ENCODE measurements at regions not wholly inside any gene's neighbourhood (a gene's known extent, or its start where the extent isn't known, plus 50 kb on each side); places are given as distances from the start of the nearest gene placed in this dataset.

DNA sequence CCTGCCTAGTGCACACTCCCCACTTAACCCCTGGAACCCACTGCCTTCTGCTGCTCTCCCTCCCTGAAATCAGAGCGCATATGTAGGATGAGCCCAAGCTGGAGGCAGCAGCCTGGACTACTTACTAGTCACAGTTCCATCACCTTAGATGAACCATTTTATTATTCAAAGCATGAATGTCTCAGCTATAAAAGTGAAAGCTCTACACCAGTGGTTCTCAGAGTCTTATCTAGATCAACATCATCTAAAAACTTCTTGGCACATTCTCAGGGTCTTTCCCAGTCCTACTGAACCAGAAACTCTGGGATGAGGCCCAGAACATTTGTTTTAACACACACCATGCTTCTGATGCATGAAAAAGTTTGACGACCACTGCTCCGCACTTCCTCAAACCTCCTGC lies 100.3 kb upstream of the ANK3 start:
- Mint-ChIP-seq H3K4me3 (no peak overlapping the region), H3K9me3 (no peaks in the 10 kb centered on the region), H3K27ac (no peak overlapping the region), H3K4me1 (no peaks in the 10 kb centered on the region), H3K36me3 (ENCODE audit: low read depth) (no peaks in the 10 kb centered on the region), H3K27me3 (peaks cover 2% of the 10 kb centered on the region)
- POLR2A ChIA-PET, result no interaction called here
- intact Hi-C loops (cut with micrococcal nuclease), result no loop called here
- DNase-seq, result no peak
- TF ChIP-seq, protein P1, sequence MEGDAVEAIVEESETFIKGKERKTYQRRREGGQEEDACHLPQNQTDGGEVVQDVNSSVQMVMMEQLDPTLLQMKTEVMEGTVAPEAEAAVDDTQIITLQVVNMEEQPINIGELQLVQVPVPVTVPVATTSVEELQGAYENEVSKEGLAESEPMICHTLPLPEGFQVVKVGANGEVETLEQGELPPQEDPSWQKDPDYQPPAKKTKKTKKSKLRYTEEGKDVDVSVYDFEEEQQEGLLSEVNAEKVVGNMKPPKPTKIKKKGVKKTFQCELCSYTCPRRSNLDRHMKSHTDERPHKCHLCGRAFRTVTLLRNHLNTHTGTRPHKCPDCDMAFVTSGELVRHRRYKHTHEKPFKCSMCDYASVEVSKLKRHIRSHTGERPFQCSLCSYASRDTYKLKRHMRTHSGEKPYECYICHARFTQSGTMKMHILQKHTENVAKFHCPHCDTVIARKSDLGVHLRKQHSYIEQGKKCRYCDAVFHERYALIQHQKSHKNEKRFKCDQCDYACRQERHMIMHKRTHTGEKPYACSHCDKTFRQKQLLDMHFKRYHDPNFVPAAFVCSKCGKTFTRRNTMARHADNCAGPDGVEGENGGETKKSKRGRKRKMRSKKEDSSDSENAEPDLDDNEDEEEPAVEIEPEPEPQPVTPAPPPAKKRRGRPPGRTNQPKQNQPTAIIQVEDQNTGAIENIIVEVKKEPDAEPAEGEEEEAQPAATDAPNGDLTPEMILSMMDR (IDR thresholded peaks at IDR 0.05), result no peak
- no peak for ATAC-seq (ENCODE audit: low read depth)
- CTCF ChIA-PET, result no interaction called here

DNA sequence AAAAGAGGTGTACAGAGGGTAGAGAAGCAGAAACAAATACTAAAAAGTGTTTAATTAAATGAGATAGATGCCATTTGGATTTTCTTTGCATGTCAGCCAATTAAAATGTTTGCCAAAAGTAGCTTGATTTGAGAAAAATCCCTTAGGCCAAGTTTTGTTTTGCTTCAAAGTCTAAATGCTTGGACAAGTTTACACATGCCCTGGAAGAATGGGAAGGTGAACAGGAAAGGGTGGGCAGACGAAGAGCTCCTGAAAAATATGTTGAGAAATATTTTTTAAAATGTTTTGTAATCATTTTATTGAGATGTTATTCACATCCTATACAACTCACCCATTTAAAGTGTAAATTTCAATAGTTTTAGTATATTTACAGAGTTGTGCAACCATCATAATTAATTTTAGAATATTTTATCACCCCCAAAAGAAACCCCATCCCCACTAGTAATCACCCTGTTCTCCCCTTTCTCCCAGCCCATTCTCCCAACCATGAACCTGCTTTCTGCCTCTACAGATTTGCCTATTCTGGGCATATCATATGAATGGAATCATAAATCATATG lies 98.5 kb upstream of the ANK3 start:
- intact Hi-C loops (cut with micrococcal nuclease), result no loop called here
- Mint-ChIP-seq H3K9me3 (no peaks in the 10 kb centered on the region), H3K36me3 (ENCODE audit: low read depth) (no peaks in the 10 kb centered on the region), H3K4me1 (no peaks in the 10 kb centered on the region), H3K4me3 (no peak overlapping the region), H3K27ac (no peak overlapping the region), H3K27me3 (no peaks in the 10 kb centered on the region)
- ChIA-PET POLR2A (no interaction called here), CTCF (no interaction called here)
- TF ChIP-seq, protein P1 (IDR thresholded peaks at IDR 0.05), result no peak
- DNase-seq, result no peak
- no peak for ATAC-seq (ENCODE audit: low read depth)

DNA sequence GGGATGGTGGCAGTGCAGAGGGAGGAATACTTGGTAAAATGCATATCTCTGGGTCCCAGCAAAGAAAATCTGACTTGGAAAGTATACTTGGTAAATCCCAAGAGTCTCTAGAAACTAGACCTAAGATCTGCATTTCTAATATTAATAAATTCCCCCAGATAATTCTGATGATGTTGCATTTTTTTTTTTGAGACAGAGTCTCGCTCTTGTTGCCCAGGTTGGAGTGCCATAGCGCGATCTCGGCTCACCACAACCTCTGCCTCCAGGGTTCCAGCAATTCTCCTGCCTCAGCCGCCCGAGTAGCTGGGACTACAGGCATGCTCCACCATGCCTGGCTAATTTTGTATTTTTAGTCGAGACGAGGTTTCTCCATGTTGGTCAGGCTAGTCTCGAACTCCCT lies 97.9 kb upstream of the ANK3 start:
- Mint-ChIP-seq H3K36me3 (ENCODE audit: low read depth) (no peaks in the 10 kb centered on the region), H3K27me3 (no peaks in the 10 kb centered on the region), H3K9me3 (no peaks in the 10 kb centered on the region), H3K4me3 (no peak overlapping the region), H3K4me1 (no peaks in the 10 kb centered on the region), H3K27ac (no peak overlapping the region)
- intact Hi-C loops (cut with micrococcal nuclease), result no loop called here
- POLR2A ChIA-PET, result no interaction called here
- DNase-seq (no peak), ATAC-seq (ENCODE audit: low read depth) (no peak)
- TF ChIP-seq, protein P1 (IDR thresholded peaks at IDR 0.05), result no peak
- CTCF ChIA-PET, result no interaction called here

DNA sequence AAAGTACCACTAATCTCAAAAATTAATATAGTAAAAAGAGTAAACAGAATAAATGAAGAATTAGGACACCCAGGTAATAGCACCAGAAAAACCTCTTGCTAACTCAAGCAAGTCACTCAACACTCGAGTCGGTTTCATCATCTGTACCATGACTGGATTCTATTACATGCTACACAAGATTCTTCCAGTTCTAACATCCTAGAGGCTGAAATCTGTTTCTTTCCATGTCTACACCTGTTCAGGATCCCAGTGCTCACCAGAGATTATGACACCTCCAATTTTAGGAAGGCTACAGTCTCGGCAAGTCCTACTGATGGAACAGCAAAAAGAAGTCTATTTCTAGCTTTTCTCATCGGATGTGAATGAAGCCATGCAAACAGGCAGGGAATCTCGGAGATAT lies 95.3 kb upstream of the ANK3 start:
- TF ChIP-seq, protein P1 (IDR thresholded peaks at IDR 0.05), result no peak
- Mint-ChIP-seq H3K4me3 (no peak overlapping the region), H3K27me3 (no peaks in the 10 kb centered on the region), H3K27ac (no peak overlapping the region), H3K9me3 (no peaks in the 10 kb centered on the region), H3K4me1 (no peaks in the 10 kb centered on the region), H3K36me3 (ENCODE audit: low read depth) (no peaks in the 10 kb centered on the region)
- no peak for DNase-seq
- ChIA-PET POLR2A (no interaction called here), CTCF (no interaction called here)
- no peak for ATAC-seq (ENCODE audit: low read depth)
- intact Hi-C loops (cut with micrococcal nuclease), result no loop called here

DNA sequence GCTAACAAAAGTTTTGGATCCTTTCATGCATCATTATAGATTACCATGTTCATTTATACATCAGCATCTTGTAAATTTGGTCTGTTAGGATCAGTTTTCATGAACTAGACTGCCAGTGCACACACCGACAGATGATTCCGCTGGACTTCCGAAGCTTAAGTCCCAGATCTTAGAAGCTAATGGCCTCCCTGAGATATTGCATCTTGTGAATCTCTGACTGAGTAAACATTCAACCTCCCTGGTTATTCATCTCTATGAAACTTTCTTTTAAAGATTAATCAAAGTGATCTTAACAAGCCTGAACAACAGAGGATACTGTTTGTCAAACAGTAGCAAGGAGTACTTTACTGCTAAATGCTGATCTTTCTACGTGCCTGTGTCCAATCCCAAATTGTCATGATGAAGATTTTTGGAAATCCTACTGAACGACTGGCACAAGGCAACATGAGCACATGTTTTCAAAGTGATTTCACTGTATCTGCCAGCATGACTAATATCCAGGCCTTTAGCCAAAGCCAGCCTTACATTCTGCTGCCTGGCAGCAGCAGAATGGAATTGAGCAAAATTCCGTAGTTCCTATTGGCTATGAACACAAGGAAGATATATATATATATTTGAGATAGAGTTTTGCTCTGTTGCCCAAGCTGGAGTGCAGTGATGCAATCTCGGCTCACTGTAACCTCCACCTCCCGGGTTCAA lies 91.3 kb upstream of the ANK3 start:
- H3K9me3 Mint-ChIP-seq, result no peaks in the 10 kb centered on the region
- intact Hi-C loops (cut with micrococcal nuclease), result no loop called here
- CTCF ChIA-PET, result no interaction called here
- POLR2A ChIA-PET, result no interaction called here
- no peaks in the 10 kb centered on the region for H3K27me3 Mint-ChIP-seq
- H3K4me1 Mint-ChIP-seq, result no peaks in the 10 kb centered on the region
- H3K27ac Mint-ChIP-seq, result no peak overlapping the region
- no peak for DNase-seq
- H3K4me3 Mint-ChIP-seq, result no peak overlapping the region
- H3K36me3 Mint-ChIP-seq (ENCODE audit: low read depth), result no peaks in the 10 kb centered on the region
- ATAC-seq (ENCODE audit: low read depth), result no peak
- TF ChIP-seq, protein P1 (IDR thresholded peaks at IDR 0.05), result no peak

Data from activated B cell treated with CpG ODN at 0.5 μM for 24 hours (primary cell).